ENCODE measurements at regions not wholly inside any gene's neighbourhood (a gene's known extent, or its start where the extent isn't known, plus 50 kb on each side); places are given as distances from the start of the nearest gene placed in this dataset.

GRCh38 chr6:147627411-147627810 is 118.9 kb downstream of the SAMD5 start:
- no peak for DNase-seq (ENCODE audit: insufficient read length, low spot score, missing footprints)
- no peaks in the 10 kb centered on the region for H4K20me1 ChIP-seq (ENCODE audit: insufficient read depth, low read length)
- H3K9me3 ChIP-seq (ENCODE audit: low read depth, low read length), result no peaks in the 10 kb centered on the region
- no peak overlapping the region for H3K4me2 ChIP-seq (ENCODE audit: insufficient read depth, low read length)
- H3K4me3 ChIP-seq (ENCODE audit: insufficient read depth, low read length), result no peak overlapping the region
- TF ChIP-seq, protein P1, sequence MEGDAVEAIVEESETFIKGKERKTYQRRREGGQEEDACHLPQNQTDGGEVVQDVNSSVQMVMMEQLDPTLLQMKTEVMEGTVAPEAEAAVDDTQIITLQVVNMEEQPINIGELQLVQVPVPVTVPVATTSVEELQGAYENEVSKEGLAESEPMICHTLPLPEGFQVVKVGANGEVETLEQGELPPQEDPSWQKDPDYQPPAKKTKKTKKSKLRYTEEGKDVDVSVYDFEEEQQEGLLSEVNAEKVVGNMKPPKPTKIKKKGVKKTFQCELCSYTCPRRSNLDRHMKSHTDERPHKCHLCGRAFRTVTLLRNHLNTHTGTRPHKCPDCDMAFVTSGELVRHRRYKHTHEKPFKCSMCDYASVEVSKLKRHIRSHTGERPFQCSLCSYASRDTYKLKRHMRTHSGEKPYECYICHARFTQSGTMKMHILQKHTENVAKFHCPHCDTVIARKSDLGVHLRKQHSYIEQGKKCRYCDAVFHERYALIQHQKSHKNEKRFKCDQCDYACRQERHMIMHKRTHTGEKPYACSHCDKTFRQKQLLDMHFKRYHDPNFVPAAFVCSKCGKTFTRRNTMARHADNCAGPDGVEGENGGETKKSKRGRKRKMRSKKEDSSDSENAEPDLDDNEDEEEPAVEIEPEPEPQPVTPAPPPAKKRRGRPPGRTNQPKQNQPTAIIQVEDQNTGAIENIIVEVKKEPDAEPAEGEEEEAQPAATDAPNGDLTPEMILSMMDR (IDR thresholded peaks at IDR 0.05; ENCODE audit: extremely low read depth, low read depth, low read length), result no peak
- no peaks in the 10 kb centered on the region for H3K36me3 ChIP-seq (ENCODE audit: insufficient read depth, low read length)
- H2AFZ ChIP-seq (ENCODE audit: low read length), result no peak overlapping the region
- H3K4me1 ChIP-seq (ENCODE audit: insufficient read depth, low read length), result no peaks in the 10 kb centered on the region
- no peaks in the 10 kb centered on the region for H3K27me3 ChIP-seq (ENCODE audit: insufficient read depth, low read length)
- H3K27ac ChIP-seq (ENCODE audit: low read depth, low read length), result no peak overlapping the region
- no peaks in the 10 kb centered on the region for H3K79me2 ChIP-seq (ENCODE audit: insufficient read depth, low read length)

DNA sequence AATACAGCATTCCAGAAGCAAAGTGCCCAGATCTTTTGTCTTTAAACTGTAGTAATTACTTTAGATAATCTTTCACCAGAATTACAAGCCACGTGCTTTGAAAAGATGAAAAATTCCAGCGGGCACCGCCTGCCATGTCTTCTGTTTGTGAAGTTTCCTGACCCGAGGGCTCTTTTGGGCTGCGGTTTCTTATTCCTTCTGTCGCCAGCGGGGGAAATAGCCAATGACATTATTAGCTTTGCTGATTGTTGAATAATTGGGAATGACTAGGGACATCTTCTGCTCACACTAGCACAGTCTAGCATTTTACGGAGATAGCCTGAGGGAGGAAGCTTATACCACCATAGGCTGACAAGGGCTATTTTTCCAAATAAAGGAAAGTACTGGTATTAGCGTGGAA is 124.7 kb downstream of the SAMD5 start:
- H3K4me3 ChIP-seq (ENCODE audit: insufficient read depth, low read length), result no peak overlapping the region
- TF ChIP-seq, protein P1 (IDR thresholded peaks at IDR 0.05; ENCODE audit: extremely low read depth, low read depth, low read length), result no peak
- no peak overlapping the region for H3K27ac ChIP-seq (ENCODE audit: low read depth, low read length)
- no peaks in the 10 kb centered on the region for H4K20me1 ChIP-seq (ENCODE audit: insufficient read depth, low read length)
- no peak overlapping the region for H3K4me2 ChIP-seq (ENCODE audit: insufficient read depth, low read length)
- H3K79me2 ChIP-seq (ENCODE audit: insufficient read depth, low read length), result no peaks in the 10 kb centered on the region
- no peak overlapping the region for H2AFZ ChIP-seq (ENCODE audit: low read length)
- no peaks in the 10 kb centered on the region for H3K36me3 ChIP-seq (ENCODE audit: insufficient read depth, low read length)
- no peaks in the 10 kb centered on the region for H3K4me1 ChIP-seq (ENCODE audit: insufficient read depth, low read length)
- no peak for DNase-seq (ENCODE audit: insufficient read length, low spot score, missing footprints)
- H3K27me3 ChIP-seq (ENCODE audit: insufficient read depth, low read length), result no peaks in the 10 kb centered on the region
- H3K9me3 ChIP-seq (ENCODE audit: low read depth, low read length), result no peaks in the 10 kb centered on the region

DNA sequence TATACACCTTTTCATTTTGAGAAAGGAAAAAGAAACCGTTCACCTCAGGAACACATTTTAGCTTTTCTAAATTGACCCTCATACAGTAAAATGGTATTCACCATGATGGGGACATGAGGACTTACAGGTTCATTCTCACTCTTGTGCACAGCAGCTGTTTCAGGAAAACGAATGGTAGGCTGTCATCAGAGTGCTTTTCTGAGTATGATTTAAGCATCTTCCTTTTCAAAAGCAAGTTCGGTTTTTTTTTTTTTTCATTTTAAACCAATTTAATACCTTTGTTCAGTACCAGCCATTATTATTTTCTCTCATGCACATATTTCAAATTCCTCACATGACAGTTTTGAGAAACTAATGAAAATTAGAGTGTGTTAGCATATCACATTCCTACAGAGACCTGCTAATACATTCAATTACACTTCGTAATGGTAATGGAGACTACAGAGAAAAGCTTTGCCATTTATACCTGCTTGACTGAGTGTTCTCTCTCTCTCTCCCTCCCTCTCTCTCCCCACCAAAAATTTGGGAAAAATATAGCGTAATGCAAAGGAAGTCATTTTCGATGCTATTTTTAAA is 129.2 kb downstream of the SAMD5 start:
- TF ChIP-seq, protein P1 (IDR thresholded peaks at IDR 0.05; ENCODE audit: extremely low read depth, low read depth, low read length), result no peak
- no peak for DNase-seq (ENCODE audit: insufficient read length, low spot score, missing footprints)
- H3K27ac ChIP-seq (ENCODE audit: low read depth, low read length), result no peak overlapping the region
- no peaks in the 10 kb centered on the region for H4K20me1 ChIP-seq (ENCODE audit: insufficient read depth, low read length)
- H3K4me2 ChIP-seq (ENCODE audit: insufficient read depth, low read length), result no peak overlapping the region
- H3K79me2 ChIP-seq (ENCODE audit: insufficient read depth, low read length), result no peaks in the 10 kb centered on the region
- no peaks in the 10 kb centered on the region for H3K9me3 ChIP-seq (ENCODE audit: low read depth, low read length)
- H2AFZ ChIP-seq (ENCODE audit: low read length), result no peak overlapping the region
- H3K27me3 ChIP-seq (ENCODE audit: insufficient read depth, low read length), result no peaks in the 10 kb centered on the region
- no peaks in the 10 kb centered on the region for H3K36me3 ChIP-seq (ENCODE audit: insufficient read depth, low read length)
- no peaks in the 10 kb centered on the region for H3K4me1 ChIP-seq (ENCODE audit: insufficient read depth, low read length)
- H3K4me3 ChIP-seq (ENCODE audit: insufficient read depth, low read length), result no peak overlapping the region

- TF ChIP-seq, protein P1 (IDR thresholded peaks at IDR 0.05; ENCODE audit: extremely low read depth, low read depth, low read length), result no peak
- Histone ChIP-seq H3K9me3 (ENCODE audit: low read depth, low read length) (no peaks in the 10 kb centered on the region), H3K36me3 (ENCODE audit: insufficient read depth, low read length) (no peaks in the 10 kb centered on the region), H3K4me1 (ENCODE audit: insufficient read depth, low read length) (no peaks in the 10 kb centered on the region), H3K27me3 (ENCODE audit: insufficient read depth, low read length) (no peaks in the 10 kb centered on the region), H4K20me1 (ENCODE audit: insufficient read depth, low read length) (no peaks in the 10 kb centered on the region), H3K27ac (ENCODE audit: low read depth, low read length) (no peak overlapping the region), H3K4me2 (ENCODE audit: insufficient read depth, low read length) (no peak overlapping the region), H3K4me3 (ENCODE audit: insufficient read depth, low read length) (no peak overlapping the region), H2AFZ (ENCODE audit: low read length) (no peak overlapping the region), H3K79me2 (ENCODE audit: insufficient read depth, low read length) (no peaks in the 10 kb centered on the region)
- no peak for DNase-seq (ENCODE audit: insufficient read length, low spot score, missing footprints)
Observed at GRCh38 chr6:147639279-147639678, 130.8 kb downstream of the SAMD5 start.

All from osteoblast (primary cell).